Stimulated activated CD8-positive, alpha-beta memory T cell treated with anti-CD3 and anti-CD28 coated beads, Interleukin-7, amount 100 ng/mL, for 24 hours (primary cell): ENCODE measurements at regions not wholly inside any gene's neighbourhood (a gene's known extent, or its start where the extent isn't known, plus 50 kb on each side); places are given as distances from the start of the nearest gene placed in this dataset.
"Not testable (repeated sequence)": the region's sequence is repeated elsewhere in the genome, so short reads cannot be mapped to it uniquely, and the experiment has no call there.

Experiments
- DNase-seq: peaks from one replicate; pipeline ENCODE4 v3.0.0-alpha.2; 2020; ENCODE audit warnings: low read depth

DNA sequence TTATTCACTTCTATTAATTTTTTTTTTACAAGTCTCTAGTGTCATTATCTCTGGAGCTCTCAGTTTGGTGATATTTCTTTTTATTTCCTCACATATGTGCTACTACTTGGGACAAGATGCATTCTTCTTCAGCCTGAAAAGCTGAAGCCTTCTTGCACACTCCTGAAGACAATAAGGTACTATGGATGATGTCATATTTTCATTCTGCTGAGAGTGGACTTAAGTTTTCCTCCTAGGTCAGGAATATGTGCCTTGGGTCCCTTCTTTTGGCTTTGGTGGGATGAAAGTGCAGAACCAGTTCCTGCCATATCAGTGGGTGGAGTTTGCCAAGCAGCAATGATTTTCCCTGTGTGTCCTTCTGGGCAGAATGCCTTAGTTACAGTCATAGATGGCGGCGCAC, 188.7 kb upstream of the EYA4 start:
- DNase-seq, result no peak

DNA sequence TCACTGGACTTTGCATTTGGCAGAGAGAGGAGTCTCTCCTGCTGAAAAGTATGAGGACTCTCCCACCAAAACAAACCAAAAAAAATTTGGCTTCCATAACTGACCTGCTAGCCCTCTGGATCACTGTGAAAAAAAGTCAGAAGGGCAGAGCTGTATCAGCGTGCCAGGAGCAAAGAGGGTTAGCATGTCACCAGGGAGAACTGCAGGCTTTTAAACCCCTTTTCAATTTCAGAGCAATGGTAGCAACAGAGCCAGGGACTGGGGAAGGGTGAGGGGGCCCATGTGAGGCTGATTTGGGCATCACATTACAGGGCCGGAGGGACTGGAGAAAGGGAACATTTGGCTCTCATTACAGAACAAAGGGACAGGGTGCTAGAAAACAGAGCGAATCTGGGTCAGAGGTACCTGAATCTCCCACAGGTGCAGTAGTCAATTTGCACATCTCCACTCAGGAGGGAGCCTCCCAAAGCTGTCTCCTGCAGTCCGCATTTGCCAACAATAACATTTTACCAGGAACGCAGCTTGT, 185.7 kb upstream of the EYA4 start:
- no peak for DNase-seq

DNA sequence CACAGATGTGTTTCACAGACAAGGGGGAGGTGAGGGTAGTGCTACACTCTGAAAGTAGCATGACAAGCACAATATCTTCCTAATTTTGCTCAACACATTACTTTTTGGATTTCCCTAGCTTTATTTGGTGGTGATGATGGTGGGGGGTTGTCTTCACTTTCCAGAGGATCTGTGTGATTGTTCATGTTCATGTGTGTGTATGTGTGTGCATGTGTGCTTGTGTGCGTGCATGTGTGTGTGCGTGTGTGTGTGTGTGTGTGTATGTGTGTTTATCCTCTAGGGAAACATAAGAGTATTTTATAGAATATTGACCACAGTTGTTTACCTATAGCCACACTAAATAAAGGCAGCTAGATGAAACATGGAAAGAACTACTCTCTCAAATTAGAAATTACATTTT, 183.8 kb upstream of the EYA4 start:
- DNase-seq, result no peak

DNA sequence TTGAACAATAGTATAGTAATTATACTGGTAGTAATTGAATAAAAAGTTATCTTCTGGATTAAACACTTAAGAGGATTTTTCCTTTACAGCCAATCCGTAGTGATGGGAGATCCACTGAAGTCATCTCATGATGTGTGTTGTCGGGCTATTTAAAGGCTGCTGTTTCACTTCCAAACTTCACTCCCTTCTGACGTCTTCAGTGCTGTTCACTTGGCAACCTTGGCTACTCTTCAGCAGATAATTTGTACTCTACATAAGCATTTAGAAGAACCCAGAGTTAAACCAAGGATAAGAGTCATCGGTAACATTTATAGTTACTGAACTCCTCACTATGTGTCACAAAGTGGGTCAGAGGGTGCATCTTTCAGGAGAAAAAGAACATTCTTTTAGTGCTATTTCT, 179.1 kb upstream of the EYA4 start:
- DNase-seq, result no peak

DNA sequence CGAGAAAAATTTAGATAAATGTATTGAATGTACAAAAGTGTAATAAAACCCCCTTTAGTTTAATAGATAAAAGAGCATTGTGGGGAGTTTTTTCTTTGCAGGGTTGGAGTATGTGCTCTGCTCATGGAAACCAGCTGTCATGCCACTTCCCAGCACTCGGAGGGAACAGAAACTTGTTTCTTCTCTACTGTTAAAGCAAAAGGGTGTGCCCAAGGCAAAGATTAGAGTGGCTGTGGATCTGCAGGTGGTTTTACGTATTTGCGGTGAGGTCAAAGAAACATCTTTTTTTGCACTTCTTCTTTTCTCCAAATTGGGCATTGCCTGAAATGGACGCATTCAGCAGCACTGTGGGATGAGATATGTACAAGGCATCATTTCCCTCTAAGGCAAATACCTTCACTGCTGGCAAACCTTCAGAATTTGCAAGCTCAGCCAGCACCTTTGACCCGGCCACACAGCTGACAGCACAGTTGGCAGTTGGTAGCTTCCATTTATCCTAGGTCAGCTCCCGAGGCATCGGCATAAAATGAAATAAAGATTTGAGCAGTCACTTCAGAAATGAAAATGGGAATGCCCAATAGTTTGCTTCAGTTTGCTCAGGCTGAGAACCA, 178.4 kb upstream of the EYA4 start:
- DNase-seq, result no peak

DNA sequence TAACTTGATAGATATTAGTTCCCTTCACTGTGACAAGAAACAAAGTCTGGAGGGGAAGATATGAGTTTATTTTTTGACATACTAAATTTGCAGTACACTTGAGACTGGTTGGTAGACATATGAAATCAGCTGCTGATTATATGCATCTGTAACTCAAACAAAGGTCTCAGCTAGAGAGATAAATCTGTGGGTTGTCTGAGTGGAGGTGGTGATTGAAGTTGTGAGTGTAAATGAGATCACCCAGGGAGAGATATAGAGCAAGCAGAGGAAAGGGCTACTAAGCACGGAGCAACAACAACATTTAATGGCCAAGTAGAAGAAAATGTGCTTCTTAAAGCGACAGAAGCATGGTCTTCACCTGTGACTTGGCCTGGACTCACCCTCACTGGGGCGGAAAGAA, 173.2 kb upstream of the EYA4 start:
- DNase-seq, result no peak

DNA sequence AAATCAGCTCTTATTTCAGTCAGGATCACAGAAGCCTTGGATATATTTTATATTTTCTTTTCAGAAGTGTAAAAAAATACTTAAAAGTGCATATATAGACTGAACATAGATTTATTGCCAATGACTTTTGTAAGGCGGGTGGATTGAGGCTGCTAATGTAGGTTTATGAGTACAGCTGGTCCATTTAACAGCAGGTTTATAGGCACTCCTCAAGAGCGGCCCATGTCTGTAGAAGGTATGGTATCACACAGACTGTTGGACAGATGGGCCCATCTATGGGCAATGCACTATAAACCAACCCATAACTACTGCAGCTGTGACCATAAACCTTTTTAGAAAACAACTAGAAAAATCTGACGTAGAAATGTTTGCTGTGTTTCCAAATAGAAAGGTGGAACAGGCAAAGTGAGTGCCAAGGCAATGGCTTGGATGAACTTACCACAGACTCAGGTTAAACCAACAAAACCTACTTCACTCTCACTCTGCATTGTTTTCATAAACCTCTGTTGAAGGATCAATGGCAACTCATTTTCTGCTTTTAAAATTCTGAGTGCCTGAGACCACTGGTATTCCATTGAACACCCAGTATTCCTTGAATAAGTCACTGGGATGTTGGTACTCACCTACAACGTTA, 170.6 kb upstream of the EYA4 start:
- DNase-seq, result no peak

DNA sequence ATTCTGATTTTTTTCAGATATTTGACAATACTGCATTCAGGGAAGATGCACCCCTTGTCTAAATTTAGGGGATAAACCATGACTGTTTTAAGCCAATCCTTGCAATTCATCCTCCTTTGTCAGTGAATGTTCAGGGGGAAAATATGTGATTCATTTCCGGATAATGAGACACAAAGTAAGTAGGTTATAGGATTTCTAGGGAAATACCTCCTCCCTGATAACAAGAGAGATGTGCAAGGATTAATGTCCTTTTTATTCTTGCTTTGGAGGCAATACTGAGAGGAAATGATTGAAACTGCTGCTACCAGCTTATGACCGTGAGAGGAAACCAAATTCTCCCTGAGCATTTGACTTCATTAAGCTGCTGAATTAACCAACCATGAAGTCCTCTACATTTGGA, 161.3 kb upstream of the EYA4 start:
- DNase-seq, result no peak

DNA sequence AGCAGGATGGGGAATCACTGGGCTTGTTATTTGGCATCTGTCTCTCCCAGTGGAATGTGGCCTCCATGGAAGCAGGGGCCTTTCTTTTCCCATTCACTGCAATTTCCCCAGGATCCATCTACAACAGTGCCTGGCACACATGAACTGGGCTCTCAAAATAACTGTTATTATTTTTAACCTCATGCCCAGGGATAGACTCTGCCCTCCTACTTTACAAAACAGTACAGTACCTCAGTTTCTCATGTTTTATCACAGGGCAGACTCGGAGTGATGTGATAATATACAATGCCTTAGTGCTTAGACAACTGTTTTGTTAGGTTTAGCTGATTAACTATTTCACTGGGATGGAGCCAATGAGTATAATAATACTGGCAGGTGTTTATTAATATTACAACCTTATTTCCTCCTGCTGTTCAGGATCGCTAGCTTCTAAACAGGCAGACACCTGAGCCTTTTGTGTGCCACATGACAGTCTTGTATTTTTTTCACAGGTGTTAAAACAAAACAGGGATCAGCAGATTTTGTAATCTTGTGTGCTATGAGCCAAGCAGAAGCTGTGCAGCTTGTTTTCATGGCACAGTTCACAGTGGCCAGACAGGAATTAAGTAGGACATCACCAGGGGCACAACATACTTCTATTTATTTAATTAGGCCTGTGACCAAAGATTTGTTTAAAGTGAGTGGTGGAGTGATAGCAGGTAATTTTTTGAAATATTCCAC, 157.7 kb upstream of the EYA4 start:
- DNase-seq, result no peak

DNA sequence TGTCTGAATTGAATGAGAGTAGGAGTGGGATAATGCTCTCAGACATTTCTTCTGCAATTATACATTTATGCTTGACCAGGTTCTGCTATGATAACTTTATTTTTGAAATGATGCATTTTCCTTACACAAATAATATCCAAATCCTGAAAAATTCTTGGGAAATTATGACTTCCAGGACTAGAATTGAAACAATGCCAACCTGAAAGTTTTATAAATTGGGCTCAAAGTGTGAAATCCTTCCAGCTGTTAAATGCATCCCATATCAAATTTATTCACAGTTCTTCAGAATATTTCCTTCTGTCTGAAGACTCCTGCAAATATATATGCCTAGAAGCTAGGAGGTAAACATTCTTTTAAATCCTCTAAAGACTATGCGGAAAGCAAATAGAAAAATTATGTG, 155.7 kb upstream of the EYA4 start:
- DNase-seq, result no peak

DNA sequence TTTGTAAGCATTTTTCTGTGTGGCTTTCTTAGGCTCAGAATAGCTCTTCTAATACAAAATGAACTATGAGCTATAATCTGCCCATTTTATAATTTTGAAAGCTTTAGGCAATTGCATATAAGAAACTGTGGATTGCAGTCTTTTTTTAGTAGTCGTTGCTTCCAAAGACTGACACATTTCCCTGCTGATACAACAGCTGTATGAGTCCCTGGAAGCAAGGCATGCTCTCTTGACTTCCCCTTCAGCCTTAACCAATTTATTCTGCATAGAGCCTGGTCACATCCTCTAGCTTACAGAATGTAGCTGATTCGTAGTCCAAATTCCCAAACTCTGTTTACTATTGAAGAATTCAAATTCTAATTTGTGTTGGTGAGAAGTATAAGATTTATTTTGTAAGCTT, 155.3 kb upstream of the EYA4 start:
- no peak for DNase-seq

DNA sequence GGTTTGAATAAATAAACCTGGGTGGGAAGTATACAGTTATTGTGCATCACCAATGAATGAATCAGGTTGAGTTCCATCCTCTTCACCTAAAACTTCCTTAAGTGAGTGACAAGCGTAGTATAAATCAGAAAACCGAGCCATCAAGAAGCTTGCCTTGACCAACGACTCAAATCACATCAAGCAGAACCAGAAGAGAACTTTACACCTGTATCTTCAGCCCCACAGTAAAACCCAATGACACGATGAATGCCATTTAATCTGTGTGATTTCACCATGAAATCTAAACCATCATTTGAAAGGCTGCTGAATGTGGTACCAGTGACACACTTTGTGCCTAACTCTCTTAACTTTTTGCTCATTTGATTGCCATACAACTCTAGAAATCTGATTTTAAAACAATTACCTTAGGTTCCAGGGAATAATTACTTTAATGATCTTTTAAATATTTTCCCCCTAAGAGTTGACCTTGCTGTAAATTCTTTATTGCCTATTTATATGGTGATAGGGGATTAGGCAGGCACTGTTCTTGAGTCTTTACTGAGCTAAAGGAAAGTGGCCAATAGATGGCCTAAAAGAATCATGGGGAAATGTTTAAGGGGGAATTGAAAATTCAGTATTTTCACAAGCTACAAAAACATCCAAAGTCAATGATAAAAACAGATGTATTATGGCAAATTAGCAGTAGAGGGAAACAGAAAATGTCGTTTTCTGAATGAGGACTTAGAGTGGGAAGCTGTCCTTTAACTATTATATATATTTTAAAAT, 152.0 kb upstream of the EYA4 start:
- DNase-seq, result no peak

DNA sequence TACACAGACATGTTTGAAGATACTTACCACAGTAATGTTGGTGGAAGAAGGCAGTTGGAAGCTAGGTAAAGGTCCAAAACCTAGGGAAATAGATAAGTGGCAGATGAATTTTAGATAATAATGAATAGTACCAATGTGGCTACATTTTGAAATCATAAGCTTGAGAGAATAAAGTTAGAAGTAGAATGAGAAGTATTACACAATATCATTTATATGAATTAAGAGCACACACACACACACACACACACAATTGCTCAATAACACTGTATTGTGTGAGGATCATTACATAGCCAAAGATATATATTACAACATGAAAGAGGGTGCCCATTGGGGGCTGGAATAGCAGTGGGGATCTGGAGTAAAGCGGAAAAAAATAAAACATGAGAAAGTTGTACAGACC, 149.0 kb upstream of the EYA4 start:
- DNase-seq, result no peak

DNA sequence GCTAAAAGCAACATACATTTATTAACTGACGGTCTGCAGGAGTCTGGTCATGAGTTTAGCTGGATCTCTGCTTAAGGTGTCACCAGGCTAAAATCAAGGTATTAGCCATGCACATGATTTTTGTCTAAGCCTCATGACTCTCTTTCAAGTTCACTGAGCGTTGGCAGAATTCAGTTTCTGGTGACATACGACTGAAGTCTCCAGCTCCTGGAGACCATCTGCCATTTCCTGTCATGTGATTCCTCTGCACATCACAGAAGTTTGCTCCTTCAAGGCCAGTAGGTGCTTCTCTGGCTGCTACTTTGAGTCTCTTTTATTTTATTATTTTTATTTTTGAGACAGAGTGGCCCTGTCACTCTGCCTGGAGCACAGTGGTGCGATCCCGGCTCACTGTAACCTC, 148.4 kb upstream of the EYA4 start:
- no peak for DNase-seq

DNA sequence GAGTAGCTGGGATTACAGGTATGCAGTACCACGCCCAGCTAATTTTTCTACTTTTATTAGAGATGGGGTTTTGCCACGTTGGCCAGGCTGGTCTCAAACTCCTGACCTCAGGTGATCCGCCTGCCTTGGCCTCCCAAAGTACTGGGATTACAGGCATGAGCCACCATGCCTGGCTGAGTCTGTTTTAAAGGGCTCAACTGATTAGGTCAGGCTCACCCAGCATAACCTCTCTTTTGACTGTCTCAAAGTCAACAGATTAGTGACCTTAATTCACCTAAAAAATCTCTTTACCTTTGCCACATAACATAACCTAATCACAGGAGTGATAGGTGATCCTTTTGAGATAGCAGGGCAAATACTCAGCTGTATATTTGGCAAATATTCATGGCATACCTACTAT, 147.9 kb upstream of the EYA4 start:
- not testable (repeated sequence) for DNase-seq

DNA sequence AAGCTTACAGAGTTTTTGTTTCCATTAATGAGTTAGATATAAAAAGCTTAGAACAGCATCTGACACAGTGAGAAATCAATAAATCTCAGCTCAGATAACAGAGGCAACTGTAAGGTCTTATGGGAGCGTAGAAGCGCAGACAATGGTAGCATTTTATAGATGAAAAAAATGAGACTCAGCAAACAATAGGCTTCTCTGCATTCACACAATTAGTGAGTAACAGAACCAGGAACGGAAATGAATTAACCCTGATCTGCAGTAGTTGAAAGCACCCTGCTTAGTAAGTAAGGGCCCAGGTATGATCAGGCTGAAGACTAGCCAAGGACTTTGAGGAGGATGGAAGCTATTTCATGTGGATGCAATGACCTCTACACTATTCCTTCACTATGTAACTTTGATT, 147.2 kb upstream of the EYA4 start:
- no peak for DNase-seq

DNA sequence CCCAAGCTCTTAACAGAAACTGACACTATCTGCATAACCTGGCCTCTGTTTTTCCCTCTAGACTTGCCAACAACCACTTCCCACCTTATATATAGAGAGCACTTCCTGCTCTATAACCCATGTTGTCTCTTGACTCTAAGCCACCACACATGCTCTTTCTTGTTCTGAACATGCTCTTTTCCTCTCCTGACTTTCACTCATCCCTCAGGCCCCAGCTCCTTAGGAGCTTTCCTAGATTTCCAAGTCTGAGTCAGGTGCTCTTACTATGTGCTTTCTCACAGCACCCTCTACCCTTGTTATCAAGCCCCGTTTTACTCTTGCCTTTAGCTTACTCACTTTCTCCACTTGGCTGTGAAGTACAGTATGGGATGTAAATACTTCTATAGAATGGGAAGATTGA, 143.9 kb upstream of the EYA4 start:
- no peak for DNase-seq

DNA sequence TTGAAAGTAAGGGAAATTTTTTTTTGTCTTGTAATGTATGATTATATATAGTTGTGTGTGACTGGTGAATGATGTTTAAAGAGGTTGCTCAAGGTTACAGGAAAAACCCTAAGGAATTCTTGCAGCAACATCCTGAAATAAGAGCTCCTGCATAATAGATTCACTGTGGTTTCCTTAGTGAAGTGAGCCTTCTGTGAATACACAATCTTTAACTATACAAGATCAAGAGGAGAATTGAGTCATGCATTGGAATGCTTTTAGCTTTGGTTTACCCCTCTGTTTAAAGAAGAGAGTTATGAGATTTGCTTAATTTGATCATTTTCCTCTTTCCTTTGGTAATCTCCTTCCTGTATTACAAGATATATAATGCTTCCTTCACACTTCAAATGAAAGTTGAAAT, 141.6 kb upstream of the EYA4 start:
- DNase-seq, result no peak

DNA sequence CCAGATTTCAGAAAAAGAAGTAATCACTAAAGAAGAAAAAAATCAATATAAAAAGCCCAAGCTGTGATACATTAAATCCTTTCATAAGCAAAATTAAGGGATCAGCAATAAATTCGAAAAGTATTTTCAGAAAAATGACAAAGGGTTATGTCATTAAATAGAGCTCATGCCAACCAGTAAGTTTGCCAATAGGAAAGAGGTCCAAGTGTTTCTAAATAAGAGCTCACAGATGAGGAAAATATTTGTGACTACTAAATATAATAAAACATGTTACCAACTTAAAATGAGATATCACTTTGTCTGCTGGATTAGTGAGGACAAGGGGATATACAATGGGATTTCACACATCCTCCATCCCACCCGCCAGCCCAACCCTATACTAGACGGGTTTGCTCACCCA, 140.3 kb upstream of the EYA4 start:
- DNase-seq, result no peak

DNA sequence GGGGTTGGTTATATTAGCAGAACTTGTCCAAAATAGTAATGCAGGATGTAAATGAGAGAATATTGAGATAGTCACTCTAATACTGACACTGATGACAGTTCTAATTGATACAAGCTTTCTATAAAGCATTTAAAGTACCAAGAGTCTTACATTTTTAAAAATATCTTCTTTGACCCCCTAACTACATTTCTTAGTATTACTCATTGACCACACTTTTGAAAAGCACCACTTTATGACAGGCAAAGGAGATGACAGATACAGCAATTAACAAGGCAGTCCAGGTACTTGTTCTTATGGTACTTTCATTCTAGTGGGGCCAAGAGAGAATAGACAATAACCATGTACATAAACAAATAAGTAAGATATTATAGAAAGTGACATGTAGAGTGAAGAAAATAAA, 139.4 kb upstream of the EYA4 start:
- DNase-seq, result no peak

DNA sequence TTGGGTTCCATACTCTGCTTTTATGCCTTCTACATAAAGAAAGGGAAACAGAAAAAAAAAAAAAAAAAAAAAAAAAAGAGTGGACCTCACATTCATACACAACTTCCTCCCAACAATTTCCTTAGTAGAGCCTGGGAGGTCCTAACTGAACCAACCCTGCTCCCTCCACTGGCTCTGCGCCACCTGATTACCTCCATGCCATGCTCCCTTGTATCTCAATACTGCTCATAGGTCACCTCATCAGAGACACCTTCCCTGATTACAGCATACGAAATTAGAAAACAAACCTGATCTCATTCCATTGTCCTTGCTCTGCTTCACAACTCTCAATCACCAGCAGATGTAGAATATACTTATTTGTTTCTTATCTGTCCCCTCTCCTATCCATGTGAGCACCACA, 134.2 kb upstream of the EYA4 start:
- DNase-seq, result no peak

DNA sequence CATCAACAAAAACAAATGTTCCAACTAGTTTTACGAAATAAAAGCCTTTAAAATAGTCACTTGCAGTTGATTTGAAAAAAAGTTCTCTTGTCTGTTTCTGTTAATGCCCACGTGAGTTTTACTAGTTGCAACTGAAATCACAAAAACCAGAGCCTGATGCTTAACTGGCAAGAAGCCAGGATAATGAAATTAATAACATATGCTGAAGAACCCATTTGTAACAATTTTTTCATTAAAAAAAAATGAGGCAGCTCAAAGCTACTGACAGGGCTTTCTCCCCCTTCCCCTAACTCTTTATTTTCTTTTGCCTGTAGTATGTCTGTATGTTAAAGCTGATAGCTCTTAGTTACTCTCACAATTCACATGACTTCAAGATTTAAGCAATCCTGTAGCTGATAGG, 132.7 kb upstream of the EYA4 start:
- DNase-seq, result no peak

DNA sequence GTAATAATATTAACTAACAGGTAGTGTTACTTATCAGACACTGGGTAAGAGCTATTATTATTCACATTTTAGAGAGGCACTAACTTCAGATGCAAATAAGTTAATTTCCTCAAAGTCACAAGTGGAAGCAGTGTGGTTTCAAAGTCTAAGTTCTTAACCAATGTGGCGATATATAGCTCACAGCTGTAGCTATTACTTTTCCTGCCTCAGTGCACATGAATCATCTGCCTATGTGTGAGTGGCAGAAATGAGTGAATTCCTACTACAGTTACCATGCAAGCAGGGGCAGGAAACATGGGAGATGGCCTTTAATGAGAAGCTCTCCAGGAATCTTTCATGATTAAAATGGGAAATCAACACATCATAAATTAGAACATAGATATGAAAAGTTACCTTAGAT, 126.2 kb upstream of the EYA4 start:
- DNase-seq, result no peak
